HepG2 (cell line): ENCODE measurements at regions not wholly inside any gene's neighbourhood (a gene's known extent, or its start where the extent isn't known, plus 50 kb on each side); places are given as distances from the start of the nearest gene placed in this dataset.

Experiments used
- ATAC-seq: fragments of 200-7000 bp; cut with Tn5 transposase; 3 replicates; pipeline ENCODE4 v1.9.1; 2020; ENCODE audit warnings: mild to moderate bottlenecking, moderate library complexity
- BruUV-seq: library from RNA; stranded (reverse); fragments of 400-500 nt; replicated peaks from 2 replicates; lab custom pipeline; 2021; lab: Mats Ljungman, UMichigan
- CTCF ChIA-PET: fragments of 300-600 bp; formaldehyde crosslinking; extraction: SDS; loops from one replicate; lab custom pipeline; 2021; ENCODE audit warnings: low total read pairs, inconsistent platforms, low intra/inter-chr PET ratio; lab: Yijun Ruan, JAX
- POLR2A ChIA-PET: fragments of 350-600 bp; sonication (Branson Sonifier 250); formaldehyde crosslinking; loops from one replicate; lab custom pipeline; 2020; ENCODE audit warnings: antibody characterized with exemption, inconsistent platforms; lab: Yijun Ruan, JAX
- DNase-seq: peaks from one replicate; pipeline ENCODE4 v3.0.0-alpha.2; 2015; ENCODE audit warnings: low spot score
- FAIRE-seq: peaks from 3 replicates; lab custom pipeline; 2011; peaks lifted over from hg19 to GRCh38; lab: Jason Lieb, UNC
- H2AFZ ChIP-seq: one replicate; pipeline ENCODE4 v1.6.1; 2011; ENCODE audit warnings: low read length, inconsistent platforms
- H3K27ac ChIP-seq: fragments of 300-600 bp; 3 replicates; pipeline ENCODE4 v1.8.0; 2011; ENCODE audit warnings: mixed run types, mild to moderate bottlenecking, mixed read lengths, low read length, inconsistent platforms; ENCODE audit not compliant: insufficient read depth; ENCODE audit errors: extremely low read length
- H3K27me3 ChIP-seq, 2 experiments: fragments of 200-600 bp in 1 of 2; 2 replicates in 1 of 2; 3 replicates in 1 of 2; pipeline versions ENCODE4 v1.6.0 to v1.8.0; 2011; ENCODE audit warnings: low read length in 2 of 2, mild to moderate bottlenecking in 2 of 2, moderate library complexity in 2 of 2, inconsistent platforms in 1 of 2; ENCODE audit not compliant: insufficient read depth in 2 of 2, control insufficient read depth in 1 of 2
- H3K36me3 ChIP-seq, 2 experiments: fragments of 200-600 bp in 1 of 2; replicated peaks in 1 of 2; 2 replicates in 1 of 2; 3 replicates in 1 of 2; pipeline versions ENCODE4 v1.5.1 to v1.8.0; 2011; ENCODE audit warnings: low read length in 2 of 2, inconsistent platforms in 1 of 2; ENCODE audit not compliant: insufficient read depth in 2 of 2, control insufficient read depth in 1 of 2
- H3K4me1 ChIP-seq: 2 replicates; pipeline ENCODE4 v1.5.1; 2012; ENCODE audit warnings: low read length, inconsistent platforms; ENCODE audit not compliant: insufficient read depth
- H3K4me2 ChIP-seq: 2 replicates; pipeline ENCODE4 v1.6.0; 2011; ENCODE audit warnings: low read depth, low read length, inconsistent platforms
- H3K4me3 ChIP-seq, 3 experiments: fragments of 200-600 bp in 1 of 3; sonication (generic), shearing (Covaris generic) in 1 of 3; replicated peaks in 1 of 3; 2 replicates each; pipeline ENCODE4 v1.5.1; 2011 to 2016; ENCODE audit warnings: low read length in 3 of 3, inconsistent platforms in 2 of 3, low read depth in 2 of 3, mild to moderate bottlenecking in 2 of 3, control low read depth in 1 of 3, mixed read lengths in 1 of 3; ENCODE audit not compliant: insufficient read depth in 1 of 3
- H3K79me2 ChIP-seq: one replicate; pipeline ENCODE4 v1.6.1; 2011; ENCODE audit warnings: low read length, inconsistent platforms; ENCODE audit not compliant: insufficient read depth
- H3K9ac ChIP-seq: 2 replicates; pipeline ENCODE4 v1.6.0; 2011; ENCODE audit warnings: mild to moderate bottlenecking, low read depth, low read length, inconsistent platforms; ENCODE audit not compliant: insufficient read depth
- H3K9me3 ChIP-seq: 2 replicates; pipeline ENCODE4 v1.5.1; 2012; ENCODE audit warnings: mild to moderate bottlenecking, low read length
- H4K20me1 ChIP-seq: 2 replicates; pipeline ENCODE4 v1.6.0; 2011; ENCODE audit warnings: inconsistent platforms, mild to moderate bottlenecking, low read length, moderate library complexity; ENCODE audit not compliant: insufficient read depth
- ATF2 ChIP-seq: sonication (generic); formaldehyde crosslinking; IDR thresholded peaks from 2 replicates; pipeline ENCODE4 v1.4.0; 2020; ENCODE audit warnings: missing genetic modification reagents
- BRCA1 ChIP-seq: sonication (generic); formaldehyde crosslinking; IDR thresholded peaks from 2 replicates; pipeline ENCODE4 v1.4.0; 2020; ENCODE audit warnings: missing genetic modification reagents
- CREB3 ChIP-seq: sonication (generic); formaldehyde crosslinking; IDR thresholded peaks from 2 replicates; pipeline ENCODE4 v1.5.0; 2020; ENCODE audit warnings: missing genetic modification reagents
- DZIP1 ChIP-seq: sonication (generic); formaldehyde crosslinking; IDR thresholded peaks from 2 replicates; pipeline ENCODE4 v1.5.0; 2020; ENCODE audit warnings: mild to moderate bottlenecking, missing genetic modification reagents
- HNRNPUL1 ChIP-seq: fragments of 200-400 bp; formaldehyde crosslinking; IDR thresholded peaks from 2 replicates; pipeline ENCODE4 v1.6.1; 2017; ENCODE audit warnings: low read depth, mild to moderate bottlenecking, low read length, moderate library complexity
- KIAA2018 ChIP-seq: sonication (generic); formaldehyde crosslinking; IDR thresholded peaks from 2 replicates; pipeline ENCODE4 v1.5.0; 2020; ENCODE audit warnings: mild to moderate bottlenecking, missing genetic modification reagents, borderline replicate concordance
- KLF9 ChIP-seq: IDR thresholded peaks from 2 replicates; pipeline ENCODE4 v1.6.1; 2016; ENCODE audit warnings: low read depth
- KMT2A ChIP-seq: sonication (generic); formaldehyde crosslinking; IDR thresholded peaks from 2 replicates; pipeline ENCODE4 v1.4.0; 2020; ENCODE audit warnings: missing genetic modification reagents
- NKX3-1 ChIP-seq: sonication (generic); formaldehyde crosslinking; IDR thresholded peaks from 2 replicates; pipeline ENCODE4 v1.5.0; 2020; ENCODE audit warnings: missing genetic modification reagents
- ZNF530 ChIP-seq: sonication (generic); formaldehyde crosslinking; IDR thresholded peaks from 2 replicates; pipeline ENCODE4 v1.5.0; 2020; ENCODE audit warnings: low read depth, mild to moderate bottlenecking, missing genetic modification reagents
- ZNF891 ChIP-seq: sonication (generic); formaldehyde crosslinking; IDR thresholded peaks from 2 replicates; pipeline ENCODE4 v1.5.0; 2020; ENCODE audit warnings: mild to moderate bottlenecking, missing genetic modification reagents
- in situ Hi-C: cut with HindIII; loops from 2 replicates; pipeline ENCODE4 v1.10.0; 2017; ENCODE audit warnings: low pct_unique_long_range_greater_than_20kb; ENCODE audit not compliant: extremely low pct_ligation_motif_present
- intact Hi-C: fragments of 100-400 bp; cut with micrococcal nuclease; formaldehyde crosslinking; loops from one replicate; pipeline ENCODE4 v1.10.0; 2022; ENCODE audit not compliant: unreplicated experiment

- no peak for TF ChIP-seq DZIP1 (CRISPR knock-in tag)
- no peak for TF ChIP-seq CREB3 (CRISPR knock-in tag)
- TF ChIP-seq NKX3-1 (CRISPR knock-in tag) = no peak
Observed at GRCh38 chr18:1296237-1296636, 391.6 kb downstream of the ADCYAP1 start (continued).

- DNase-seq (no peak), ATAC-seq (no peak), FAIRE-seq (no peak)
- Histone ChIP-seq H3K36me3 (no peaks in the 10 kb centered on the region), H3K4me1 (no peaks in the 10 kb centered on the region), H3K4me2 (no peak overlapping the region), H2AFZ (no peak overlapping the region), H3K9ac (no peak overlapping the region), H3K4me3 (no peak overlapping the region), H3K27me3 (no peaks in the 10 kb centered on the region), H3K79me2 (no peaks in the 10 kb centered on the region), H3K27ac (no peak overlapping the region), H3K9me3 (no peaks in the 10 kb centered on the region), H4K20me1 (no peaks in the 10 kb centered on the region)
- in situ Hi-C loops (no loop called here), intact Hi-C loops (loop anchor here (10.0 kb wide), 1 partner anchor 58 kb away; no protein-coding TSS in a partner anchor)
- POLR2A ChIA-PET = no interaction called here
- CTCF ChIA-PET = no interaction called here
- no TSS peak for BruUV-seq
- TF ChIP-seq ATF2 (CRISPR knock-in tag) = no peak
- no peak for TF ChIP-seq KLF9 (CRISPR knock-in tag)
- no peak for TF ChIP-seq HNRNPUL1
- no peak for TF ChIP-seq ZNF530 (CRISPR knock-in tag)
- no peak for TF ChIP-seq KMT2A (CRISPR knock-in tag)
- TF ChIP-seq ZNF891 = no peak
- TF ChIP-seq BRCA1 = no peak
- no peak for TF ChIP-seq KIAA2018 (CRISPR knock-in tag)
Observed at GRCh38 chr18:1302861-1303260, 398.2 kb downstream of the ADCYAP1 start.
